LNCaP clone FGC (cell line): ENCODE measurements at regions not wholly inside any gene's neighbourhood (a gene's known extent, or its start where the extent isn't known, plus 50 kb on each side); places are given as distances from the start of the nearest gene placed in this dataset.

Experiments used
- DNase-seq: peaks from one replicate; pipeline ENCODE4 v3.0.0-alpha.2; 2011; ENCODE audit warnings: low read depth
- H3K4me3 ChIP-seq: 2 replicates; pipeline ENCODE4 v1.5.1; 2011; ENCODE audit warnings: mild to moderate bottlenecking, low read depth, low read length, control low read depth
- CTCF ChIP-seq: IDR thresholded peaks from 2 replicates; pipeline ENCODE4 v1.5.1; 2012; ENCODE audit warnings: mild to moderate bottlenecking; ENCODE audit not compliant: control insufficient read depth, insufficient read depth; ENCODE audit errors: extremely low read depth

- TF ChIP-seq CTCF: no peak
Observed at GRCh38 chr1:91621907-91622306, 121.3 kb downstream of the CDC7 start.

GRCh38 chr1:91622616-91623015, 122.0 kb downstream of the CDC7 start:
- TF ChIP-seq CTCF: no peak
- H3K4me3 ChIP-seq: no peak overlapping the region
- no peak for DNase-seq

More at GRCh38 chr1:91621907-91622306, 121.3 kb downstream of the CDC7 start:
- H3K4me3 ChIP-seq: no peak overlapping the region
- DNase-seq: no peak

- DNase-seq: no peak
- TF ChIP-seq CTCF: no peak
Observed at GRCh38 chr1:91623020-91623419, 122.4 kb downstream of the CDC7 start.

GRCh38 chr1:91624331-91624730, 123.7 kb downstream of the CDC7 start:
- no peak for DNase-seq
- H3K4me3 ChIP-seq: no peak overlapping the region
- TF ChIP-seq CTCF: no peak

More at GRCh38 chr1:91623020-91623419, 122.4 kb downstream of the CDC7 start:
- no peak overlapping the region for H3K4me3 ChIP-seq
